HG02798 (cell line): ENCODE measurements at regions not wholly inside any gene's neighbourhood (a gene's known extent, or its start where the extent isn't known, plus 50 kb on each side); places are given as distances from the start of the nearest gene placed in this dataset.
"Not testable (repeated sequence)": the region's sequence is repeated elsewhere in the genome, so short reads cannot be mapped to it uniquely, and the experiment has no call there.

Experiments
- ATAC-seq: cut with Tn5 transposase; IDR thresholded peaks from one replicate; pipeline ENCODE4 v1.9.1; 2021; ENCODE audit warnings: mild to moderate bottlenecking; ENCODE audit not compliant: unreplicated experiment, poor library complexity

DNA sequence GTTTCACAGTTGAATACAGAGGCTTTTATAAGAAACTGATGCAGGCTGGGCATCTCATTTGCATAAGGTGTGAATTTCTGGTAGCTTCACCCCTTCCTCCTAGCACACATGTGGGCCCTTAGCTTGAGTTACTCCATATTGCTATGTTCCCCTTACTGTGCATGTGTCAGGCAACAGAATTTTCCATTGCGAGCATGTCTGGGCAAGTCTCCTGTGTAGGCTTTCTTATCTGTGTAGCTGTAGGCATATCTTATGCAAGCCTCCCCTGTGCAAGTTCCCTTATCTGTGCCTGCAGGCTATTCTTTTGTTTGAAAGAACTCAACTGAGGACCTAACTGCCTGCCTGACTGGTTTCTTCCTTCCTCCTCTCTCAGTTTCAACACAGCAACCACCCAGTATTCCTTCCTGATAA is 597.4 kb upstream of the CDH5 start:
- no peak for ATAC-seq

GRCh38 chr16:65767125-65767524 is 599.4 kb upstream of the CDH5 start:
- ATAC-seq = no peak

DNA sequence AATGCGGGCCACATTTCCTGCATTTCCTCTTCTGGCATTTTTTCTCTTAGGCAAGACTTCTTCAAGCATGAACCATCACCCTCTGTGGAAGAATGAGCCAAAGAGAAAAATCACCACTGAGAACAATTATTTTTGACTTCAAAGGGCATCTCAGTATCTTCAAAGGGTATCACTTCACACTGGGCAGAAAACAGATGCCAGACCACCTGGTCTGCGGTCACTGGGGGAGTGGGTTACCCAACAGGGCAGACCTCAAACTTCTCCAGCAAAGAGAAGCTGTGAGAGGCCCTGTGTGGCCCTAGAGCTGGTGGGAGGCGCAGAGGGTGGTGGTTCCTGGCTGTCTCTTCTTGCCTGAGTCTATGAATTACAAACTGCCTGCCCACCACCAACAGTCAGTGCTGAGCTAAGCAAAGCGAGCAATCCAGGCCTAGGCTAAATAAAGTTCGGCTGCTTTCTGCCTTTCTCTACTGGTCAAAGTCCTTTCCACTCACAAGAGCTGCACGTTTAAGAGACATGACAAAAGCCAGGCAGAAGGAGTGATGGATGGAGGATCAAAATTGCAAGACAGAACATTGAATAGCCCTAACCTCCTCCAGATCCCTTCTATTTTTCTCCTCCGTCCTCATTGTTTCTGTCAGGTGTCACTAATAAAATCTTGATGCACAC is 602.7 kb upstream of the CDH5 start:
- ATAC-seq = no peak

DNA sequence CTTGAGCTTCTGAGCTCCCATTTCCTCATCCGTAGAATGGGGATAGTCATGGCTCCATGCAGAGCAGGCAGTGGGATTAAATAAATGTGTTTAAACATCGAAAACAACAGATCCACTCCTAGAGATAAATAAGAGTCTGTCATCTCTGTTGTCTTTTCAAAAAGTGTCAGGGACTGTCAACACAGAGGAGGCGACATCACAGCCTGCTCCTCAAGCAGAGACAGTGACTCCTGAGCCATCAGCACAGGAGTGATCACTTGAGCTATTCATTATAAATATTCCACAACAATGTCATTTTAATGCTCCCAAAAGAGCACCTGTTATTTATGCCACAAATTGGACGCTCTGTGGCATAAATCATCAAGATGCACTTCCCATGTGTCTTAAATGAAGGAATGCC is 605.6 kb upstream of the CDH5 start:
- ATAC-seq = no peak

DNA sequence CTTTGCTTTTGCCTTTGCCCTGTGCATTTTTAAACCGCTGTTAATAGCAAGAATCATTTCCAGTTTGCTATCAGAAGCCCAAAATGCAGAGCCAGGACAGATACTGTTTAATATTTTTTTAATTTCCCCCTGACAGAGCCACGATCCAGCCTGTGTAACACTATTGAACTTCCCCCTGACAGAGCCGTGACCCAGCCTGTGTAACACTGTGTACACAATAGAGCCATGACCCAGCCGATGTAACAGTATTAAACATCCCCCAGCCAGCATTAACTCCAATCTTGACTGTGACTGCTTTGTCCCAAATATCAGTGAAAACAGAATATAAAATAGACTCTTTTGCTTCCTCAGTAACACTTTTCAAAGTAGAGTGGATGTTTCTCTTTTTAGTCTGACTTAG is 607.9 kb upstream of the CDH5 start:
- ATAC-seq = no peak

GRCh38 chr16:65757064-65757463 is 609.4 kb upstream of the CDH5 start:
- no peak for ATAC-seq

GRCh38 chr16:65756163-65756562 is 610.3 kb upstream of the CDH5 start:
- ATAC-seq = no peak

- no peak for ATAC-seq
Observed at GRCh38 chr16:65754820-65755691, 611.4 kb upstream of the CDH5 start.

GRCh38 chr16:65752522-65752844 is 614.0 kb upstream of the CDH5 start:
- ATAC-seq = no peak

- ATAC-seq = no peak
Observed at GRCh38 chr16:65751622-65752521, 614.6 kb upstream of the CDH5 start.

GRCh38 chr16:65749506-65749905 is 617.0 kb upstream of the CDH5 start:
- ATAC-seq = no peak

GRCh38 chr16:65746941-65747340 is 619.5 kb upstream of the CDH5 start:
- ATAC-seq = no peak

DNA sequence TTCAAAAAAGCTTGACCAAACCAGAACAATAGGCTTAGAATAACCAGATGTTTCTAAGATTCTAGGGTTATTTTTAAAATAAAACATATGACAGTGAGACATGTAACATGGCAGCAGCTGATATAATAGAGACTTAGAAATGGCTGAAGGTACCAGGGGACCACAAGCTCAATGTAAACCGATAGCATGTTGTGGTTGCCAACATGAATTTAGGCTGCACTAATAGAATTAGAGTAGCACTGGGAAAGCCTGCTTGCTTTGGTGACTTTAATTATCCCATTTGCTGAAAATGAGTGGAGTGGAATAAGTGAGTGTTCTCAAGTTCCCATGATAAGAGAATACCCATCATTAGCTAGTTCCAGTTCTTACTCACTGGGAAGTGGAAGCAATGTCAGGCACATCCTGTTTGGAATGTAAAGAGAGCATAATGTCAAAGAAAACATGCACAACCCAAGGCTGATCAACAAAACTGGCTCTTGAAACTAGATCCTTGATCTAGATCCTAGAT is 621.2 kb upstream of the CDH5 start:
- no peak for ATAC-seq

DNA sequence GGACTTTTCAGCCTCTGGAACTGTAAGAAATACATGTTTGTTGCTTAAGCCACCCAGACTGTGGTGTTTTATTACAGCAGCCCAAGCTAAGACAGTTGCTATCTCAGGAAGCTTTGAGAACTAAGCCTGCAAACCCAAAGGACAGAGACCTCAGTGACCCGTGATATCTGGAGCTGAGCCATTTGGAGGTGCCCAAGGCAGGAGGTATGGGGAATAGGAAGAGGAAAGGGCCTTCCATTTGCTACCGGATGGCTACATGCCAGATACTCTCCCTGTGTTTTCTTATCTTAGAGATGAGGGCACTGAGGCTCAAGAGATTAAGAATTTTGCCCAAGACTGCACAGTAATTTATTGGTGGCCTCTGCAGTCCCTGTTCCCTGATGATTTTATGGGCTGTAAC is 622.1 kb upstream of the CDH5 start:
- ATAC-seq = no peak

DNA sequence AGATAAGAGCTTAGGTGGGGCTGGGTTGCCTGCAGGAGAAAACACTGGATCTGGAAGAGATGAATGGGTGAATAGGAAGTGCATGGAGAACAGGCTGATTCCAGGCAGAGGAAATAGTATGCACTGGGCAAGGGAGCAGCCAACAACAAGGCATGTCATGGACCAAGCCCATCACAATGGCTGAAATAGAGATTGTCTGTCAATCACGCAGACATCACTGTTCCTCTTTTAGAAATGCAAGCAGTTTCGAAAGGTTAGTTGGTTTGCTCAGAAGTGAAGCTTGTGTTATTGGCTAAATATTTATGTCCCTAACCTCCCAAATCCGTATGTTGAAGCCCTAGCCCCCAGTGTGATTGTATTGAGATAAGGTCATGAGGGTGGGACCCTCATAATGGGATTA is 621.7 kb upstream of the CDH11 start:
- no peak for ATAC-seq

DNA sequence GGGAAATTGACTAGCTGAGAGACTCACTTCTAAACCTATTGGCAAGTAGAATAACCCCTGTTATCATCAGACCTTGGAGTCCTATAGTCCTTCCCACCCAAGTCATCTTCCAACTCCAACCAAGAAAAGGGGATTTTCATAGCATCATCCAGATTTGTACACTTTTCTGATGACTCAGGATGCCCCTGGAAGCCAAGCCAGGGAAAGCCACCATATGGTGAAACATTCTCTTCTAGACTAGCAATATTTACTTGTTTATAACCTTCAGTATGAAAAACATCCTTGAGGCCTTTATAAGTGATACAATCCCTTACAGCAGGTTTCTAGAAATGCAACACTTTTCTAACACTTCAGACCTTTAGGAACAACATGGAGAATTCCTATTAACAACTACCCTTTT is 618.8 kb upstream of the CDH11 start:
- no peak for ATAC-seq

GRCh38 chr16:65739518-65739917 is 617.7 kb upstream of the CDH11 start:
- ATAC-seq = no peak

GRCh38 chr16:65737831-65738230 is 616.0 kb upstream of the CDH11 start:
- no peak for ATAC-seq

DNA sequence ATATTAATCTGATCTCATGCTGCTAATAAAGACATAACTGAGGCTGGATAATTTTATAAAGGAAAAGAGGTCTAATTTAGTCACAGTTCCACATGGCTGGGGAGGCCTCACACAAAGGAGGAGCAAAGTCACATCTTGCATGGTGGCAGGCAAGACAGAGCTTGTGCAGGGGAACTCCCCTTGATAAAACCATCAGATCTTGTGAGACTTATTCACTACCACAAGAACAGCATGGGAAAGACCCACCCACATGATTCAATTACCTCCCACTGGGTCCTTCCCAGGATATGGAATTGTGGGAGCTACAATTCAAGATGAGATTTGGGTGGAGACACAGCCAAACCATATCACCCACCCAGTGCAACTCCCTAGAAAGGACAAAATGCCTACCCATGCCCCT is 613.8 kb upstream of the CDH11 start:
- not testable (repeated sequence) for ATAC-seq

DNA sequence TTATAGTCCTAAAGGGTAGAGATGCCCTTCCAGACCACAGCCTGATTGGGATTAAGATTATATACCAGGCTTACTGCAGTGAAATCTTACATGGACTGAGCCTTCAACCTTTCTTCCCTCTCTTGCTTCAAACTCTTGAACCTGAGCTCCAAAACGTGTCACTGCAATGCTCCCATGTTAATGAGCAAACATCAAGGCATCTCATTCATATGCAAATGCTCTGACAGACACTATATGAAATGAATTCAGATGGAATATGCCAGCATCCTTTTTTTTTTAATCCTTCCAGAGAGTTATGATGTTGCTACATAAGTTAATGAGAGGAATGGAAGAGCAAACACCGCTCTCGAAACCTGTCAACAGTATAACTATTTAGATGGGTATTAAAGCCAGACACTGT is 611.9 kb upstream of the CDH11 start:
- no peak for ATAC-seq

GRCh38 chr16:65731833-65732232 is 610.0 kb upstream of the CDH11 start:
- ATAC-seq = no peak
